NCI-H748 treated with DMSO at 0.1 percent for 48 hours (cell line): ENCODE measurements at regions not wholly inside any gene's neighbourhood (a gene's known extent, or its start where the extent isn't known, plus 50 kb on each side); places are given as distances from the start of the nearest gene placed in this dataset.

Experiments used
- DNase-seq: peaks from one replicate; lab custom pipeline; 2025; lab: John Stamatoyannopoulos, UW

DNA sequence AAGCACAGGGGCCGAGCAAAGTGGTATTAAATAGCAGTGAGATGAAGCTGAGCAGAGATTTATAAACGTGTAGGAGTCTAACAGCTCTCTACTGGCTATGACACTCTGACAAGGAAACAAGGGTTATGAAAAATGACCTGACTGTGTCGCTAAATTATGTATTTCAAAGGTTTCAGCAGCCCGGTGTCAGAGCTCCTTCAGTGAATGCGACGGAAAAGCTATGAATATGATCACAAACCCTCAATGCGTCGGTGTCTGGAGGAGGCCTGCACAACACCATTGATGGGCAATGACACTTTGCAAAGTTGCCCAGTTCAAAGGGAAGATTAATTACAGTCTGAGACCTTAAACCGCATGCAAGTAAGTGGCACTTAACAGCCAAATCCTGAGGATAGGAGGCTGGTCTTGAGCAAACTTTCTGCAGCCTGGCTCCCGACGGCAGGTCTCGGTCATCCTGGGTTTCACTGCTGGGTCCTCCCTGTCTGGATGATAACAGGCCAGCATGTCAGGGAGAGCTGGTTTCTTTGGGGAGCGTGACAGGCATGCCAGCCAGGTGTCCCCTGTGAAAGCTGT is 615.1 kb upstream of the SALL3 start:
- DNase-seq, result no peak

DNA sequence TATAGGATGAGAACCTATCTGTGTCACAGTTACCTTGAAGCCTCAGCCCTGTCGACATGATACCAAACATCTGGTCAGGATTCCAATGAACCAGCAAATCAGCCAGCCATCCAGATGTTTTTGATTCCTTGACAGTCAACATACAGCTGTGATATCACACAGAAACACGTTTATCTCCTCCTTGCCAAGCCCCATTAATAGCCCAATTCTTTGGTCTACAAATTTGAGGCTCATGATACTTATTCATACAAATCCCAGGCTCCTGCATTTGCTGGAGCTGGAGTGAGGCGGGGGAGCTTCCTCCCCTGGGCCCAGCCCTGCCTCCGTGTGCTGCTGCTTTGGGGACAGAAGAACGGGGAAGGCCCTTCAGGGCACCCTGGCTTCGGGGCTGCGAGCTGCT is 611.6 kb upstream of the SALL3 start:
- DNase-seq, result no peak

DNA sequence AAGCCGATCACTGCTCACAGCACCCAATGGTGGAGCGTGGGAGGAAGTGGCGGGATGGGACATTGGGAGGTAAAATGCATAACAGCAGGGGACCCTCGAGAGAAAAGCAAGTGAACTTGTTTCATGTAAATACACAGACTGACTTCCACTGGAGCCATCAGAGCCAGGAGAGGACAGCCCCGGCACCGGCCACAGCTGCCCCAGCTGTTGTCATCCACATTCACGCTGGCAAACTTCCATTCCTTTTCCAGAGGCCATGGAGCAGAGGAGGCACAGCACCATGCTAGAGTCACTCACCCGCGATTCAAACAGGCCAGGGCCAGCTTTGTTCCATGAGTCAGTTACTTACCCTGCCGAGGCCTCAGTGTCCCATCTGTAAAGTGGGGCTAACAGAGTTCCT is 610.9 kb upstream of the SALL3 start:
- no peak for DNase-seq

DNA sequence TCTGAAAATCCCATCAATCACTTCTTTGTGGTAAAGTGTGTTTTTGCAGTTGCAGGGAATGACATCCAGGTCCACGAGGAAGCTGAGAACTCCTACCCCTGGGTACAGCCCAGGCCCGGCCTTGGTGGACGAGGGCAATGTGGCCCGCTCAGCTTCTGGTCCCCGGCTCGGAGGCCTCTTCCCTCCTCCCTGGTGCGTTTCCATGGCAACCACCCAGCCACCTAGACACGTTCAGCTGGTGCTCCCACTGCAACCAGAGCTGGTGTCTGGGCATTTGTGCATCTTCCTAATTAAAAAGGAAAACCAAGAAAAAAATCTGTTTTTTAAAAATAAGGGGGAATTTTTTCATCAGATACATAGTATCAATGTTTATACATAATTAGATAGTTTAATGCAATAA is 603.6 kb upstream of the SALL3 start:
- DNase-seq, result no peak

DNA sequence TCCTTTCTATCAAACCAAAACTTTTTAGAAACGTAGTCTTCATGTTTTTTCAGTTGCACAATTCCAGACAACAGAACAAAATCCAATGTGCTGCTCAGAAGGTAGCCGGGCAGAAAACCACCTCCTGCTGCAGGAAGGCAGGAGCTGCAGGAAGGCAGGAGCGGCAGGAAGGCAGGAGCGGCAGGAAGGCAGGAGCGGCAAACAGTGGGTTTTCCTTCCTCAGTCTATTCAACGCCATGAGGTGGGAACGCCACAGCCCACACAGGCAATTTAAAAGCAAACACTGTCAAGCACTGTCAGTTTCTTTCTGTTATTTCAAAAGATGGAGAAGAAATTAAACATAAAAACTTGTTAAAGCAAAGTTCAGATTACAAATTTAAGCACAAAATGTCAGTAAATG is 601.2 kb upstream of the SALL3 start:
- no peak for DNase-seq

DNA sequence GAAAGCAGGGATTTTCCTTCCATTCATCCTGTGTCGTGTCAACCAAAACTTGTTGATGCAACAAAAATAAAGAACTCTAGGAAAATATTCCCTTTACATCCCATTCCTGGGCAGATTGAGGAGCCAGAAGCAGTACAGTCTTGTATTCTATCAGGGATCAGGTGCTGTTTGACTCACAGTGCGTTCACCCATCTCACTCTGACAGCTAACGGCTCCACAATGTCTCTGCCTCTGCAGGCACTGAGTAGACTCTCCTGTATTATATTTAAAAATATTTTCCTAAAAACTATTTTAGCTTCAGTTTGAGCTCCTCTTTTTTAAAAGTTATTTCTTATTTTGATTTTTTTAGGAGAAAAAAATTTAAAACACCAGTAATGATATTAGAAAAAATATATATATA is 600.6 kb upstream of the SALL3 start:
- no peak for DNase-seq

DNA sequence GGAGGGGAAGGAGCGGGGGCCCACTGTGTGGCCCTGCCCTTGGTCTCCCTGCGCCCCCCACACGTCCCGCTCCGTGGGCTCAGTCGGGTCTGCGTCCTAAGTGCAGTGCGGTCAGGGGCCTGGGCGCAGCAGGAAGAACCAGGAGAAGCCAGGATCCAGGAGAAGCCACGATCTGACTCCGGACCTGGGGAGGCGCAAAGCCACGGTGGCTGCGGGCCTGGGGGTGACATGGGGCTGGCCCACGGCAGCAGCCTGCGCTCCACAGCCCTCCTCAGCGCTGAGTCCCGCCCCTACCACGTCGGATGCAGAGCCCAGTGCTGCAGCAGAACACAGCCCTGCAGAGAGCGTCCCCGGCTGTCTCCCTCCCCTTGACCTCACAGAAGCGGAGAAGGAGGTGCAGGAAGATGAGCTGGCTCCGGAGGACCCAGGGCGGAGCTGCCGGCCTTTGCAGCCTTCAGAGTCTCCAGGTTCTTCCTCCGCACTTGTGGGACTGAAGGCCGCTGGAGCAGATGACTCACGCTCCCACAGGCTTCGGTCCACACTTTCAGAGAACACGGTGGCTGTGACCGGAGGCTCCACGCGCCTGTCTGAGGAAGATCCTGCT is 589.2 kb upstream of the SALL3 start:
- no peak for DNase-seq

DNA sequence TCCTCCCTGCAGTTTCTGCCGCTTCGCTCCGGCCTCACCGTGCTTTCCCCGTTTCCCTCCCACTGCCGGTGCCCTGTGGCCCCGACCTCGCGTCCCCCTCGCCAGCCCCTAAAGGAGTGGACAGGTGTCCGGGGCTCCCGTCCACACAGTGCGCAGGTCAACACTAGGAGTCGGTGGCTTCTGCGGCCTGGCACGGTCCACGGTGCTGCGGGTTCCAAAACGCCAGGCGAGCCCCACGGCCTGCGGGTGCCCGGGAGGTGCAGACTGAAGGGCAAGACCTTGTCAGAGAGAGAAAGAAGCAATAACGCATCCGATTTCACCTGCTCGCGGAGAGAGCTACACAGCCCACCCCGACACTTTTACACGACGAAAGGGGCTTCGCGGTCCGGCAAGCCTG is 588.7 kb upstream of the SALL3 start:
- no peak for DNase-seq

DNA sequence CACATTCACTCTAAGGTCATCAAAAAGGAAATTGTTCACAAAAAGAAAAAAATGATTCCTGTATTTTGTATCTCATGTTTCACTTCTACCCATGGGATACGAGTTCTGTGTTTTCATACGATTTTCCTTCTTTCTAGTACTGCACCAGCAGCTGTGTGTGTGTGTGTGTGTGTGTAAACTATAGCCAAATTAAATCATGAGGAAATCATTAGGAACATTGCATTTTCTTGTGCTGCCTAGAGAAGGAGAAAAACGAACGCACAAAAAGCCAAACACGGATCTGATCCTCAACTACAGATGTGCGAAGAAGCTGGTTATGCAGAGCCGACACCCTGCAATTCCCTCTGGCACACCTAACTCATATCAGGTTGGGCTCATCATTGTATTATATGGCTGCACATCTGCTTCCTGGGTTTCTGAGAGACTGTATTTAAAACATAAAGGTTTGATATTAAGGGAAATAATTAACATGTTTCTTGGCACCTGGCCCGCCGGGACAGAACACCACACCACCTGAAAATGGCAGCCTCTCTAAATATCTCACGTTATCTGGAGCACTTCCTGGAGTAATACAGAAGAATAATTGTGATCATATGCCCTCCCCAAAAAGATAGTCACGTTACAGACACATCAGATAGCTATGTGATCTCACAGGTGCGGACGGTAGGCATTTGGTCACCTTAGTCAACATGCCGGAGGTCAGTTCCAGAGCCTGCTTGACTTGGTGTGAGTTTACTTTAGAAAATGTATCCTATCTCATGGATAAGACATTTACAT is 586.3 kb upstream of the SALL3 start:
- no peak for DNase-seq

DNA sequence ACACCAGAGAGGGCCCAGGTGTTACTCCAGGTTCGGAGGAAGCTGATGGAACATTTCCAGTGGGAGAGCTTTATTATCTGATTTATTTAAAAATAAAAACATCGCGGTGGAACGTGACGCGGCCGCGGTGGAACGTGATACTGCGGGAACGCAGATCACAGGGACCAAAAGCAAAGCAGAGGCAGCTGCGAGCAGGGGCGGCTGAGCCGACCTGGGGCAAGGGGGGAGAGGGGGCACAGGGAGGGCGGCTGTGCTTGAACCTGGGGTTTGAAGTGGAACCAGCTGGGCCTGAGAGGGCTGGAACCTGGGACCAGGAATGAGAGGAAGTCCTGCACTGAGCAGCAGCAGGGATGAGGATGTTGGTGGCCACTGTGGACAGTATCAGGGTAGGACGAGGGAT is 583.5 kb upstream of the SALL3 start:
- no peak for DNase-seq

DNA sequence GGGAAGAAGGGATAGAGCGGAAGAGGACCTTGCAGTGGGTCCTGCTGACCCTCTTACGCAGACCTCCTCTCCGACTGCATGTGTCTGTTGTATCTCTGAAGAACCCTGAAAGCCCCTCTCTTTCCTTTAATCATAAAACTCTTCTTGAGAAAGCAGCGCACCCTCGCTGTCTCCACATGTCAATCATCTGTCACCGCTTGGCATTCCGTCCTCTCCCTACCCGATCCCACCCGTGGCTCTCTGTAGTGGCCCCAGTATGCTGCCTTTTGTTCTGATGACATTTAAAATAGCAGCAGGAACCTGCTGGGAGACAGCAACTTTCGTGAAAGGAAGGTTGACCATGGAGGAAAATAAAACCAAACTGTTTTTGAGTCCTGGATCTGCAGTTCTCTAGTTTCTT is 582.9 kb upstream of the SALL3 start:
- no peak for DNase-seq

DNA sequence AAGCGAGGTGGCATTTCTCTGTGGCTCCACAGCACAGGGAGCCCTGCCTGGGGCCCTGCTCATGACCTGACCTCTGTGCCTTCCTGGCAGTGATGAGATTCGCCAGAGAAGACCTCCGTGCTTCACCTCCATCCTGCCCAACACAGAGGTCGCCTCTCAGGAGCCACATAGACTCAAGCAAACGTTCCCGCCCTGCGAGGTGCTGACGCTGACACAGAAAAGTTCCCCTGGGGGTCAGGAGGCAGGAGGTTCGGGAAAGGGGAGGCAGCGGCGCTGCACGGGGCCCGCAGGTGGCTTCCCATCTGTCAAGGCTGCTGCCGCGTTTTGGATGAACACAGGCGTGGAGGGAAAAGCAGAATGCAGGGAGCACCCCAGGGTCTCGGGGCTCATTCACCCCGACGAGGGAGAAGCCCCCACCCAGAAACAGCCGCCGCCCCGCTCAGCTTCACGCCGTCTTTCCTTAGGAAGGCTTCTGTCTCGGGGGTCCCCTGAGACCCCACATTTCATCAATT is 579.6 kb upstream of the SALL3 start:
- DNase-seq, result no peak

DNA sequence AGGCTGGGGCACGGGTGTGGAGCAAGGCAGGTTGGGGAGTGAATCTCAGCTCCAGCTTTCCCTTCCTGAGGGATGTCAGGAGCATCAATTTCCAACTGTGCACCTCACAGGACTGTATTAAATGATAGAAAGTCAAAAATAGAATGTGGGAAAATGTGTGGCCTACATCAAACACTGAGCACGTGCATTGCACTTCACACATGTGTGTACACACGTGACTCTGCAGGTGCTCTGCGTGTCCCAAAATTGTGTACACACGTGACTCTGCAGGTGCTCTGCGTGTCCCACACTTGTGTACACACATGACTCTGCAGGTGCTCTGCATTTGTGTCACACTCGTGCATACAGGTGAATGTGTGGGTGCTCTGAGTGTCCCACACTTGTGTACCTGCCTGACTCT is 577.2 kb upstream of the SALL3 start:
- no peak for DNase-seq

DNA sequence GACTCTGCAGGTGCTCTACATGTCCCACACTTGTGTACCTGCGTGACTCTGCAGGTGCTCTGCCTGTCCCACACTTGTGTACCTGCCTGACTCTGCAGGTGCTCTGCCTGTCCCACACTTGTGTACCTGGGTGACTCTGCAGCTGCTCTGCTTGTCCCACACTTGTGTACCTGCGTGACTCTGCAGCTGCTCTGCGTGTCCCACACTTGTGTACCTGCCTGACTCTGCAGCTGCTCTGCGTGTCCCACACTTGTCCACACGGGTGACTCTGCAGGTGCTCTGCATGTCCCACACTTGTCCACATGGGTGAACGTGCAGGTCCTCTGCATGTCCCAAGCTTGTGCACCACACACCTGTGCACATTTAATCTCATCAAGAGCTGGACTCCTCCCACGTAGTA is 576.7 kb upstream of the SALL3 start:
- DNase-seq, result no peak

DNA sequence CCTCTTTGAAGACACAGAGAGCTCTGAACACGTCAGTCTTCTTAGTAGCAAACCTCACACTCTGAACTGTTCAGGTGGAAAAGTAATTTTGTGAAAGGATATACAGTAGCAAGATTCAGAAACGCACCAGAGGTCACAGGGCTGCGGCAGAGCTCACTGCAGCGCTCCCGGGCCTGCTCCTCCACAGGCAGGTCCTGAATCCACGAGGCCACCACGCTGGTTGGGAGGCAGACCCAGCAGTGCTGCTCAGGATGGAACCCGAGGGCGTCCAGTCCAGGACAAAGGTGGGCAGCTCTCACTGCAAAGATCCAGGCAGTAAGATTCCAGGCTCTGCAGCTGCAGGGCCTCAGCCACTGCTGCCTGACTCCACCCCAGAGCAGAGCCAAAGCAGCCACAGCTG is 576.2 kb upstream of the SALL3 start:
- DNase-seq, result no peak

DNA sequence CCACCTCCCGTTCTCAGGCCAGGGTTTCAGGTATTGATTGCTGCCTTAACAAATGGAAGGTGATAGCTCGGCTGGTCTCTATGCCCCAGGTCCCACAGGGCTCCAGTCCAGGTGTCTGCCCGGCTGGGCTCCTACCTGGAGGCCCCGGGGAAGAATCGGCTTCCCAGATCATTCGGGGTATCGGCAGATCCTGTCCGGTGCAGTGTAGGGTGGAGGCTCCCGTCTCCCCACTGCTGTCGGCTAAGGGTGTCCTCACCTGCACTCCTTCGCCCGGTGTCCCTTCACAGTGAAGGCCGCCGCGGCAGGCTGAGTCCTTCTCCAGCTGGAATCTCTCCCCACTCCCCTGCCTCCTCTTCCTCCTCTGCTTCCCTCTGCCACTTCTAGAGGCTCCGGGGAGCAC is 573.9 kb upstream of the SALL3 start:
- DNase-seq, result no peak

DNA sequence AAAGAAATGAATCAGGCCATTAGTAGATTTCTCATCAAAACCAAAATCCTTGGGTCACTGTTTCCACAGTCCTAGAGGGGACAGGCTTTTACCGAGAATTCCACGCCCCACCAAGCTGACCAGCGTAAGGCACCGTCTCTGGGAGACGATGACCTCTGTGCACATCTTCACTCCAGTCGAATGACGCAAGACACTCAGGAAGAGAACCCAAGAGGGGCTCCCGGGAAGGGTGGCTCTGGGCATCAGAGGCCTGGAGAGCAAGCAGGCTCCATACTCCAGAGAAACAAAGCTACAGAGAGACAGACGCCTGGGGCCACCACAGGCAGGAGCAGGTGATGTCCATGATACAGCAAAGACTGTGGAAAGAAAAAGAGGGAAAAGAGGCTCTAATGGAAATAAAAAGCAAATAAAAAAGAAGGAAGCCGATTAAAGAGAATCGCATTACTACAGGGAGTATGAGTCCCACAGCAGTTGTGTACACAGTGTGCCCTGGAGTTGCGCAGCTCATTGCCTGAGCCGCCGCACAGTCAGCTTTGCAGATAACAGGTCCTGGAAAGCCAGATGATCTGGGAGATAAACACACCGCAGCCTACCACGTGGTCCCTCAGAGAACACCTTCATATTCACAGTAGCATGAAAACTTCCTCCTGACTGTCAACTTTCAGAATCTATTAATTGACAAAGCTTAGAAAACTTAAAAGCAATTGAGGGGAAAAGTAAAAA is 572.7 kb upstream of the SALL3 start:
- DNase-seq, result peak; percentile 89

DNA sequence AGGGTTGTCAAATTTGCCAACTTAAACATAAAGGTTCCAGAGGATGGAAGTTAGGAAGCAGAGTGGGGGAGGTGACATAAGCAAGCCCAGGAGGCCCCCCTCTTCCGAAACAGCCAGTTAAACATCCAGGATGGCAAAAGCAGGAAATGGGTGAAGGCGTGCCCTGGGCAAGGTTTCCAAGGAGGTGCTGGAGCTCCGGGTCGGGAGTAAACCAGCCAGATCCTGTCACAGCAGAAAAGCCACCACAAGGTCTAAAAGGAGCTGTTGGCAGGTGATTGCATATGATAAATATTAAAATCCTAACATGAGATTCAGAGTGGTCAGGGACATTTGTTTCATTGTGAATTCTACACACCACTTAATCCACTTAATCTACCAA is 572.2 kb upstream of the SALL3 start:
- DNase-seq, result peak; percentile 89

DNA sequence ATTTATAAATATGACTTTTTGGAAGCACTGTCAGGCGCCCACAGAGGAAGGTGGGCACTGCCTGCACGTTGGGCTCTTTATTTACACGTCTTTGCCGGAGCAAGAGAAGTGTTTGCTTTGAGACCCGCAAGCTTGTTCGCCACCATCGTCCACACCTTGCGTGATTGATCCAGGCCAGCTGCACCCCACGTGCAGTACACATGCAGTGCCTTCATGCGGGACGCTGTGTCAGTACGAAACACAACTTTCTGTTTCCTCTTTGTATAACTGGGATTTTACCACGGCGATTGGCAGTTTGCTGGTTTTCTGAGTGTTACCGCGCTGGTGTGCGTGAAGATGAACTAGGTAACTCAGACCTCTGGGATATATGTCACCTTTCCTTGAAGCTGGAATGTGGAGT is 571.0 kb upstream of the SALL3 start:
- no peak for DNase-seq

DNA sequence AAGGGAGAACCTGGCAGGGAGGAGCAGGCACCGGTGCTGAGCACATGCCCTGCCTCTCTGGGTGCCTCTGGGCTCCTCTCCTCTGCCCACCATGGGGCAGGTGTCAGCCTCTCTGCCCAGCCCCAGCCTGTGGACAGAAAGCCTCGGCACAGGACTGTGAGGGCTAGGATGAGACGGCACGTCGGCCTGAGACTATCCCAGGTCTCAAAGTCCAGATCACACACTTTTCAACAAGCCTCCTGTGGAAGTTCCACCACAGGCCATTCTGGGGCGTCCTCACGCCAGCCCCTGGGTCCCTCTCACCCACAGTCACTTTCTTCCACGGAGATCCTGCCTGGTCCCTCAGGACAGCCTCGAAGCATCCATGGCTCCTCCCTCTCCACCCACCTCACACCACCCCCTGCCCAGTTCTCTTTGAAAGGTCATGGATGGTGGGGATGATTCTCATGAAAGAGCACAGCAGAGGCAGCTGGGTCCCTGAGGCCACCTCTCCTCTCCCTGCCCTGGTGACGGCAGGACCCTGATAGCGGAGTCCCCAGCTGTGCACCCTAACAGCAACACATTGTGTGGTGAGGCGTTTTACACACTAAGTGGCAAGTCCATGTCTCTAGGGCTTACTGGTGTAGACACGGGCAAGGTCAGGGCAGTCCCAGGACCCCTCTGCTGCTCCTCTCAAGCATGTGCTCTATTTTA is 569.4 kb upstream of the SALL3 start:
- DNase-seq, result no peak

DNA sequence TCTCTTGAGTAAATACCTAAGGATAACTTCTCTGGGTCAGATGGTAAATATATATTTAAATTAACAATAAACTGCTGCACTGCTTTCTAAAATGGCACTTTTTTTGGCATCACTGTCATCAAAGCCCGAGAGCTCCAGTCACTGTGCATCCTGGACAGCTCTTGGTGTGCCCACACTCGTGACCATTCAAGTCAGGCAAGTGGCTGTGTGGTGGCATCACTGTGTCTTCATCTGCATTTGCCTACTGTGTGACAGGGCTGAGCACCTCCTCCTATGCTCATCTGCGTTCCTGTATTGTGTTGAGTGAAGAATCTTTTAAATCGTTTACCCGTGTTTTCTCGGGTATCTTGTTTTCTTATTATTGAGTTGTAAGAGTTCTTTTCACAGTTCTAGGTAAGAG is 568.1 kb upstream of the SALL3 start:
- no peak for DNase-seq

DNA sequence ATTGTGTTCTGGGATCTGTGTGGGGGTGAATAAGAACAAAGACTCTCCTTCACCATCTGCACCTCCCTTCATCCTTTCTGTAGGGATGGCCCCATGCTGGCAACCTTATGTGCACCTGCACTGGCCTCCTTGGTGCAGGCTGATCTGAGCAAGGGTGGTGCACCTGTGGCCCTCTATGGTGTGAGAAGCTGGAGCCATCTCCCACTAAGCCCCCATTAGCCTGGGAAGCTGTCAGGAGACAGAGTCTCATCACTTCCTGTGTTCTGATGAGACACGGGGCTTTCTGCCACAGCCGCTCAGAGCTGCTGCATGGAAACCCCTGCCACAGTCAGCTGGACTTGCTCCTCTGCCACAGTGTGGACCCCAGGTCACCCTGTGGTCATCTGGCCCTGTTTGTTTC is 565.3 kb upstream of the SALL3 start:
- no peak for DNase-seq
